KBM-7 (cell line): ENCODE measurements at regions not wholly inside any gene's neighbourhood (a gene's known extent, or its start where the extent isn't known, plus 50 kb on each side); places are given as distances from the start of the nearest gene placed in this dataset.

Experiments used
- DNase-seq: peaks from one replicate; pipeline ENCODE4 v3.0.0-alpha.2; 2015
- in situ Hi-C: fragments of 300-500 bp; cut with MboI; formaldehyde crosslinking; loops from 2 replicates; pipeline ENCODE4 v1.14.3; 2020; ENCODE audit warnings: low sequenced_read_pairs, low pct_unique_long_range_greater_than_20kb, mixed read lengths

DNA sequence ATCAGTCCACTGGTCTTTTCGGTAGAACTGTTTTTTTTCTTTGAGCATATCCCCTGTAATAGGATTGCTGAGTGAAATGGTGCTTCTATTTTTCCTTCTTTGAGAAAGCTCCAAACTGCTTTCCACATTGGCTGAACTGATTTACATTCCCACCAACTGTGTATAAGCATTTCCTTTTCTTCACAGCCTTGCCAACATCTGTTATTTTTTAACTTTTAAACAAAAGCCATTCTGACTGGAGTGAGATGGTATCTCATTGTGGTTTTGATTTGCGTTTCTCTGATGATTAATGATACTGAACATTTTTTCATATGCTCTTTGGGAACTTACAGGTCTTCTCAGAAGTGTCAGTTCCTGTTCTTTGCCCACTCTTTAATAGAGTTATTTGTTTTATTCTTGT, 764.7 kb downstream of the MTRR start:
- in situ Hi-C loops: no loop called here
- no peak for DNase-seq

DNA sequence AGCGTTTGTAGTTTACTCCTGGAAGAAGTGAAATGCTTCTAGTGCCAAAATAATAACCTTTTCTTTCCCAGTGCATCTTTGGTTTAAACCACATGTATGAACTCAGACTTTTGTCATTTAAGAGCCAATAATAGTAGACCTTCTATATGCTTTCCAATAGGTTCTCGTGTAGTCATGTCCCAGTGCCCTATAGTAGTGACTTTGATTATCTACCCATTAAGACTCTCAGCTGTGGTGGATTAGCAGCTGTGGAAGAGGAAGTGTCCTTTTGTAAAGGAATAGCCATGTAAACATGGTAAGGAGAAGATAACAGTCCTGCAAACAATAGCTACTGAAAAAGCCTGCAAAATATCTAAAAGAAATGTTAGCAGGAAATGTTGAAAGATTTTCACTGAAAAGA, 765.3 kb downstream of the MTRR start:
- DNase-seq: no peak
- in situ Hi-C loops: no loop called here

GRCh38 chr5:8641786-8642505, 773.0 kb downstream of the MTRR start:
- no peak for DNase-seq
- in situ Hi-C loops: no loop called here

- no peak for DNase-seq
- in situ Hi-C loops: no loop called here
Observed at GRCh38 chr5:8644377-8644776, 775.4 kb downstream of the MTRR start.

- in situ Hi-C loops: no loop called here
- DNase-seq: no peak
Observed at GRCh38 chr5:8647111-8647510, 778.2 kb downstream of the MTRR start.

- no peak for DNase-seq
- in situ Hi-C loops: no loop called here
Observed at GRCh38 chr5:8650186-8650585, 781.2 kb downstream of the MTRR start.

DNA sequence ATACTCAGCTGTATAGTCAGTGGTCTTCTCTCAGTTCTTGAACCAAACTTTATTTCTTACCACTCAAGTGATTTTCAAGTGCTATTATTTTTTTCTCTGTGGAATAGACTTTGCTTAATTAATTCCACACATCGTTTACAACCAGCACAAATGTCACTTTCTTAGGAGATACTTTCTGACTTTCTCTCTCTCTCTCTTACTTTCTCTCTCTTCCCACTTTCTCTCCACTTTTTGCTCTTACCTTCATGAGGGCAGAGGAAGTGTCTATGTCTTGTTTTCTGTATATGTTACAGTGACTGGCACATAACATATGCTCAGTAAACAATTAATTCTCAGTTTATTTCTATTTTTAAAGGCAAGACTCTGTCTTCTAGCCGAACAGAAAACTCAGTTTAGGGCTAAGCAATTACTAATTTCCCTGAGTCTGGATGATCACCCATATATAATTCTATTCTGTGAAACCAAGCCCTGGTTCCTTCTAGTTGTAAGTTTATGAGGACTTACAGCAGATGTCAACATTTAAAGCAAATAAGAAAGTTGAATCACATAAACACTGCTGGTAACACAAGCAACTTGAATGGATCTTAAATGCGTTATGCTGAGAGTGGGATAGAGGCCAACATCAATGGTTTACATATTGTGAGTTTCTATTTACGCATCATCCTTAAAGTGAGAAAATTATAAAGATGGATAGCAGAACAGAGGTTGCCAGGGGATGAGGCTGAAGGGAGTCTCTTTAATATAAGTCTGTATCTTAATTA, 791.4 kb downstream of the MTRR start:
- no peak for DNase-seq
- in situ Hi-C loops: no loop called here

- in situ Hi-C loops: no loop called here
- DNase-seq: no peak
Observed at GRCh38 chr5:8663374-8663773, 794.4 kb downstream of the MTRR start.

DNA sequence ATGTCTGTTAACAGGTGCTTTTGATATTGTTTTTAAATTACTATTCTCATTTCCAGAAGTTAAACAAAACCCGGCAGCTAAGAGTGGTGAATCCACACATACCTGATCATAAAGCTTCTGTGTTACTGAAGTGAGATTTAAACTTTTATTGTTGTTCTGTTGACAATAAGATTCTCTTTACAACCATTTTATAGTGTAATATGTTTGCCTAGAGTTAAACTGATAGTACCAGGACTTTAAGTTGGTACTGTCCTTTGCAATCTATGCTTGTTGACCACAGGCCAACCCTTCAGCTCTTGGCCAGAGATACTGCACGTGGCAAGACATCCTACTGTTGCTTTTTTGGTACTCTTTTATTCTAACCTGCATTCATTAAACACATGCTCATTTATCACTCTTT, 806.2 kb downstream of the MTRR start:
- no peak for DNase-seq
- in situ Hi-C loops: no loop called here

DNA sequence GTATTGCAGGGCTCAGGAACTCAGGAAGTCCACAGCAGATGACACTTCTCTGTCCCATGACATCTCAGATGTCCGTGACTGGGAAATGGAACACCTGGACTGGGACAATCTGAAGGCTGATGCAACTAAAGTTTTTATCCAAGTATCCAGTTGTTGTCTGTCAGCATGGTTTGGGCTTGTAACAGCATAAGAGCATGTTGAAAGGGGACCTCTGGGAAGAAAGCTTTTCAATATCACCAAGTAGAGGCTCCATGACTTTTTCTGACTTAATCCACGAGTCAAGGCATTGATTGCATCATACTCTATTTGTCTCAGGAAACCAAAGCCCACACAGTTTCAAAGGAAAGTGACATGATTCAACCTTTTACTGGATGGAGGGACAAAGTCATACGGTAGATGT, 807.7 kb downstream of the MTRR start:
- DNase-seq: no peak
- in situ Hi-C loops: no loop called here

DNA sequence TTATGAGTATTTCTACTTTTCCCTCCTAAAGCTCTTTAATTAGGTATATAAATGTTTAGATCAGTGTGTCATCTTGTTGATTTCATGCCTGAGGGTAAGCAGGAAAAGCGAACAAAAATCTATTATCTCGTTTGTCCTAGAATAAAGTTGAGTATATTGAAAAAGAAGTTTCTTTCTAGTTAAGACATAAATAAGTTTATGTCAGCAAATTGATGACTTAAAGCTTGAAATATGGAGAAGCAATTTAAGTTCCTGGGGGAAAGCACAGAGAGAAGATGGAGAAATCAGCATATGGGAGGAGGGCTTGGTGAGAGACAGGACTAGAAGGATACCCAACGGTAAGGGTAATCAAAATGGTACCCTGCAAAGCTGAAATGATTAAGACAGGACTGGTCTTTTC, 813.4 kb downstream of the MTRR start:
- in situ Hi-C loops: no loop called here
- DNase-seq: no peak

DNA sequence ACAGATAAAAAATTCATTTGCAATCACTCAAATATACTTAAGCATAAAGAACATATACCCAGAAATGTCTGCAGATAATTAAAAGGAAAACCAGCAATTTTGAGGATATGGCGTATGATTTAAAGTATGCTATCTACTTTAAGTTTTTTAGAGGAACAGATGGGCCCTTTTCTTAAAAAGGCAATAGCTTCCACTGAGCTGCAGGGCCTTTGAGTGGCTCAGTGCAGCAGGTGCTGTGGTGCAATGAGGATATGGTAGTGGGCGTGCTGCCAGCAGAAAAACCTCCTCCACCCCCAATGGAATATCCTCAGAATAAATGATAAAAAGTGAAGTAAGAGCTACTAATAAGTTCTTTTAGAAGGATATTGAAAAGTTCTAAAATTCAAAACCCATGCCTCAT, 814.5 kb downstream of the MTRR start:
- in situ Hi-C loops: no loop called here
- DNase-seq: no peak

- no peak for DNase-seq
- in situ Hi-C loops: no loop called here
Observed at GRCh38 chr5:8685704-8686103, 816.8 kb downstream of the MTRR start.

- no peak for DNase-seq
- in situ Hi-C loops: no loop called here
Observed at GRCh38 chr5:8686707-8687106, 817.8 kb downstream of the MTRR start.

DNA sequence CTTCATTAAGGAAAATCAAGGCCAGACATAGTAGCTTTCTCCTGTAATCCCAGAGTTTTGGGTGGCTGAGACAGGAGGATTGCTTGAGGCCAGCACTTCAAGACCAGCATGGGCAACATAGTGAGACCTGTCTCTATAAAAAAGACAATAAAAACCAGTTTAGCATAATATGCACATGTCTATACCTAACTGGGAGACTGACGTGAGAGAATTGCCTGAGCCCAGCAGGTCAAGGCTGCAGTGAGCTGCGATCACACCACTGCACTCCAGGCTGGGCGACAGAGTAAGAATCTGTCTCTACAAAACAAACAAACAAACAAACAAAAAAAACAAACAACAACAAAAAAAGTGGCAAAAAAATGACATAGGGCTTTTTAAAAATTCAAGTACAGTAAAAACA, 820.8 kb downstream of the MTRR start:
- no peak for DNase-seq
- in situ Hi-C loops: no loop called here

DNA sequence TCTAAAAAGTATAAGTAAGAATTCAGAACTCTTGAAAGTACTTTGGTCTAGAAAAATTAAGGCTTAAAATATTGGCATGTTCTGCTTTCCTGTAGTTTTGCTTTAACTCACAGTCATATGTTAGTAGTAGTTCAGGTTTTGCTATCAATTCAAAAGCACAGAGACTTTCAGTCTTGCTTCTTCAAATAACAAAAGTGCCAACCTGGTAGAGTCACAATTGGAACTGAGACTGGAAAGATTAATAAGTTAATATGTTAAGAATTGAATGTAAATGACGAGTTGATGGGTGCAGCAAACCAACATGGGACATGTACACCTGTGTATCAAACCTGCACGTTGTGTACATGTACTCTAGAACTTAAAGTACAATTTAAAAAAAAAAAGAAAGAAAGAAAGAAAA, 822.3 kb downstream of the MTRR start:
- in situ Hi-C loops: no loop called here

DNA sequence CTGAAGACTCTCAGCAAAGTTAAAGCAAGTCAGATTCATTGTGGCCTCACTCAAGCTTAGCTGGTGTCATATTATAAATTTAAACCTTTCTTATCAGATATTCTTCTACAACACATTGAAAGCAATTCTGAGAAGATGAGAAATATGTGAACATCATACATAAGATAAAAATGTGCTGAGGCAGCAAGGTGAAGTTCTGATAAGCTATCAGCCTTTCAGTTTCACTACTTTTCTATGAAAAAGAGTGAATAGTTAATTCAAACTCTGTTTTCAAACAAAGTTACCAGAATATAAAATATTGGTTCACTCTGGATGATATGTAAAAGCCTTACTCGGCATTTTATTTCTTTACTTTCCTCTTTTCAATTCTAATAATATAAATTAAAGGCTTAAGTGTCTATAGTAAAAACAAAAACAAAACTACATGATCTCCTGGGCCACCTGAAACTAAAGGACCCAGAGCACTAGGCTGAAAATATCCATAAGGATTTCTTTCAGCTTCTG, 824.4 kb downstream of the MTRR start:
- no peak for DNase-seq
- in situ Hi-C loops: no loop called here

More for the DNA sequence above, 822.3 kb downstream of the MTRR start:
- no peak for DNase-seq

DNA sequence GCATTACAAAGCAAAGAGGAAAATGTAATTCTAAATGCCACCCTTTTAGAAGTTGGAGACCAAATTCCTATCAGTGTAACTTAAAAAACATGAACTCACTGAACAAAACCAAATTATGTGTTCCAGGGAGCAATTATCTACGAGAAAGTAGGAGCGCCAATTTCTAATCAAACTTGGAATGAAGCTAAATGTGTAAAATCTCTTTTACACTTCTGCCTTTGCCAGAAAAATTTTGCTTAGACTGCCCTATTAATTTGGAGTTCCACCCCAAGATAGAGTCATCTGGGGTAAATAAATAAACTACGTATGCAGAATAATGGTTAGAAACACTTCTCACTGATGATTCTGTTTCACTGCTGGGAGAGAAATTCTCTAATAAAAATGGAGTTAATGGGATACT, 825.6 kb downstream of the MTRR start:
- DNase-seq: no peak
- in situ Hi-C loops: no loop called here

DNA sequence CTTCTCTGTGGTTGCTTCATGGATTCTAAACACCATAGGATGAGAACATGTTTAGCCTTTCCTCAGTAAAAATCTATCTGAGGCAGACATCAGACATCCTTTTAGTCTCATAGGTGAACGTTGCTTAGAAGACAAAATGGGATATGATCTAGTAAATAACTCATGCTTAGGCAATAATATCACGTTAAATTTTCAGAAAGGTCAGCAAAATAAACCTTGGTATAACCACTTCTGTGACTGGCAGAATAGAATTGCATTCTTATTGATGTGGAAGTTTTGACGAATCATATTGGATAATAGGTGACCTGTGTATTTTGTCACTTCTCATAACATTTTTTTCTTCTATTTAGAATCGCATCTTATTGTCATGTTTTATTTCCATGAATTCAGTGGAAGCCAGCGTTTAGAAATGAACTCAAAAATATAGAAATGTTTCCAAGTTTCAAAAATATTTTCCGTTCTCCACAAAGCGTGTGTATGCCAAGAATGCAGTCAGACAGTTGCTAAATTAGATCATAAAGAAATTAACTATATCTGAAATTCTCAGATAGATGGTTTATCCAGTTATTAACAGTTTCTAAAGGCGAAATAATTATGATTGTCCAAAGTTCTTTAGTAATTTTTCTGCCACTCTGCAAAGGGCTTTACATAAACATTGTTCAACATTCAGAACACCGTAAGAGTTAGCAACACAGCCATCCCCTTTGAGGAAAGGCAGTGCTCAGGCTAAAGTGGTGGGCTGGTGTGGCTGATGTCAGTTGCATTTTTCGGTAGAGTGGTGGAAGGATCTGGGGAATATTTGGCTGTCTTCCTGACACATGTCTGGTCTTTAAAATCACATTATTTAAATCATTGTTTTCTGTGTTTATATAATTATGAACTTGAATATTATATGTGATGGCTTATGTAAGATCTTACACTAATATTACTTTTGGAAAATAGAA, 827.2 kb downstream of the MTRR start:
- DNase-seq: no peak
- in situ Hi-C loops: no loop called here

DNA sequence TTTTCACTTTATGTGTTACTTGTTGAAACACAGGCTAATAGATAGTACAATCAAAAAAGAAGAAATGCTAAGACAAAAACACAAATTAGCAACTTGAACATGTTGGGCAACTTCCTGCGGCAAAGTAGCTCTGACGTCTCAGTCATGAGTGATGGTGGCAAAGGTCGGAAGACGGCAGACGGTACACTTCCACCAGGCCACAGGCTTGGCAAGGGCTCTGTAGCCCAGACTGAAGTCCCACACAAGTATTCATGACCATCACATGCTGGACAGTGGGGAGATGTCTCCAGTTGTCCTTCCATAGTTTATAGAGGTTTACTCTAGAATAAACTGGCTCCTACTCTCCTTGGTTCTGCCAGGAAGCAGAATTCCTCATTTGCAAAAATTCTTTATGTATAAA, 831.3 kb downstream of the MTRR start:
- in situ Hi-C loops: no loop called here
- no peak for DNase-seq
